ENCODE measurements at regions not wholly inside any gene's neighbourhood (a gene's known extent, or its start where the extent isn't known, plus 50 kb on each side); places are given as distances from the start of the nearest gene placed in this dataset.

DNA sequence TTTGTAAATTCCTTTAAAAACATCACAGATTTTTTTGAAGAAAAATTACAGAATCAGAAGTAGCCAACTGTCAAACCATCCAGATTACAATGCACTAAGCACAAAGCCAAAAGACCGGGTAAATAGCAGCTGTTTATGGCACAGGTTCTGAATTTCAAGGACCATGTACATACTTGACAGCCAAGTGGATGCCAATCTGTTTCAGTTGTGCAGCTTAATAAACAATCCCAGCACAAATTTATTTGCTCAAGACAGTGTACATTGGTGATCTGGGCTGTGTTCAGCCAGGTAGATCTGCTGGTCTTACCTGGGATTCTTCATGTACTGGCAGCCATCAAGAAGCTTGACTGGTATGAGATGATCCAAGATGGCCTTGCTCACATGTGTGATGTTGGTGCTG is 229.8 kb upstream of the FLRT2 start:
- Histone ChIP-seq H3K27ac (no peak overlapping the region), H3K4me3 (no peak overlapping the region), H3K27me3 (no peaks in the 10 kb centered on the region), H3K9me3 (no peaks in the 10 kb centered on the region), H3K36me3 (no peaks in the 10 kb centered on the region), H3K4me1 (no peaks in the 10 kb centered on the region)
- no peak for TF ChIP-seq POLR2A (IDR thresholded peaks at IDR 0.05)
- DNase-seq (ENCODE audit: extremely low spot score in 2 of 2): no peak
- intact Hi-C loops (cut with DNase I): no loop called here

DNA sequence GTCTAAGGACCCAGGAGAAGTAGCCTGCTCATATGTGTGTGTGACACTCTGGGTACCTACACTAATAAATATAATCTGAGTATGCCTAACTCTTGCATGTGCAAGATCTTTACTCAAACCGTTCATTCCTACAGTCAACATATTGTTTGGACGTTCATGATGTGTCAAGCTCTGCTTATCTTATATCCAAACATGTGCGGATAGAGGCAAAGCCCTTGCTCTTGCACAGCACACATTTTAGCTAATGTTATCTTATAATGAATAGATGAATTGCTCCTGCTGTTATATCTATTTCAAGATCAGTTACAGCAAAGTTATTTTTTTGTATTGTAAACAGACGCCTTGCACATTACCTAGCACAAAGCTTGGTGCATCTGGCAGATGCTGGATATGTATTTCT is 228.4 kb upstream of the FLRT2 start:
- DNase-seq (ENCODE audit: extremely low spot score in 2 of 2): no peak
- no peak for TF ChIP-seq POLR2AphosphoS5 (IDR thresholded peaks at IDR 0.05; ENCODE audit: insufficient read depth in 1 of 2, low read depth in 1 of 2)
- TF ChIP-seq POLR2A (IDR thresholded peaks at IDR 0.05): no peak
- TF ChIP-seq, protein P1, sequence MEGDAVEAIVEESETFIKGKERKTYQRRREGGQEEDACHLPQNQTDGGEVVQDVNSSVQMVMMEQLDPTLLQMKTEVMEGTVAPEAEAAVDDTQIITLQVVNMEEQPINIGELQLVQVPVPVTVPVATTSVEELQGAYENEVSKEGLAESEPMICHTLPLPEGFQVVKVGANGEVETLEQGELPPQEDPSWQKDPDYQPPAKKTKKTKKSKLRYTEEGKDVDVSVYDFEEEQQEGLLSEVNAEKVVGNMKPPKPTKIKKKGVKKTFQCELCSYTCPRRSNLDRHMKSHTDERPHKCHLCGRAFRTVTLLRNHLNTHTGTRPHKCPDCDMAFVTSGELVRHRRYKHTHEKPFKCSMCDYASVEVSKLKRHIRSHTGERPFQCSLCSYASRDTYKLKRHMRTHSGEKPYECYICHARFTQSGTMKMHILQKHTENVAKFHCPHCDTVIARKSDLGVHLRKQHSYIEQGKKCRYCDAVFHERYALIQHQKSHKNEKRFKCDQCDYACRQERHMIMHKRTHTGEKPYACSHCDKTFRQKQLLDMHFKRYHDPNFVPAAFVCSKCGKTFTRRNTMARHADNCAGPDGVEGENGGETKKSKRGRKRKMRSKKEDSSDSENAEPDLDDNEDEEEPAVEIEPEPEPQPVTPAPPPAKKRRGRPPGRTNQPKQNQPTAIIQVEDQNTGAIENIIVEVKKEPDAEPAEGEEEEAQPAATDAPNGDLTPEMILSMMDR (IDR thresholded peaks at IDR 0.05): no peak
- no peaks in the 10 kb centered on the region for H3K27me3 ChIP-seq
- H3K27ac ChIP-seq: no peak overlapping the region
- no peaks in the 10 kb centered on the region for H3K4me1 ChIP-seq
- H3K9me3 ChIP-seq: no peaks in the 10 kb centered on the region
- no peaks in the 10 kb centered on the region for H3K36me3 ChIP-seq
- H3K4me3 ChIP-seq: no peak overlapping the region
- intact Hi-C loops (cut with DNase I): no loop called here

DNA sequence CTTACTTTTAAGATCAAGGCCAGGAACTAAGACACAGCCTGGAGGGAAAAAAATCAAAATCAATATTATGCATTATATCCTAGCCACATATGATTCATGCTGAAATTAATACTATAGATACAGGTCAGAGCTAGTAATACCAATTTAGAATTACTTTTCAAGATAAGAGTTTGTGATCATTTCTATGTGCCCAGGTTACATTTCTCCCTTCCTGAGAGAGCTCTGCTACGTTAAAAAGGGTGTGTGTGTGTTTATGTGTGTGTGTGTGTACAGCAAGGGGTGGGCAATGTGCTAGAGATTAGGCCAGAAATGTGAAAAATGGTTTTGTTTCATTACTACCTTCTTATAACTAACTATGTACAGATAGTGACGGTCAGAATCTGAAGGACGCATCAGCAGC is 223.9 kb upstream of the FLRT2 start:
- H3K9me3 ChIP-seq: no peaks in the 10 kb centered on the region
- no peak overlapping the region for H3K27ac ChIP-seq
- H3K27me3 ChIP-seq: no peaks in the 10 kb centered on the region
- no peak overlapping the region for H3K4me3 ChIP-seq
- H3K36me3 ChIP-seq: no peaks in the 10 kb centered on the region
- intact Hi-C loops (cut with DNase I): no loop called here
- DNase-seq (ENCODE audit: extremely low spot score in 2 of 2): no peak
- TF ChIP-seq POLR2A (IDR thresholded peaks at IDR 0.05): no peak
- TF ChIP-seq, protein P1 (IDR thresholded peaks at IDR 0.05): no peak
- no peaks in the 10 kb centered on the region for H3K4me1 ChIP-seq

DNA sequence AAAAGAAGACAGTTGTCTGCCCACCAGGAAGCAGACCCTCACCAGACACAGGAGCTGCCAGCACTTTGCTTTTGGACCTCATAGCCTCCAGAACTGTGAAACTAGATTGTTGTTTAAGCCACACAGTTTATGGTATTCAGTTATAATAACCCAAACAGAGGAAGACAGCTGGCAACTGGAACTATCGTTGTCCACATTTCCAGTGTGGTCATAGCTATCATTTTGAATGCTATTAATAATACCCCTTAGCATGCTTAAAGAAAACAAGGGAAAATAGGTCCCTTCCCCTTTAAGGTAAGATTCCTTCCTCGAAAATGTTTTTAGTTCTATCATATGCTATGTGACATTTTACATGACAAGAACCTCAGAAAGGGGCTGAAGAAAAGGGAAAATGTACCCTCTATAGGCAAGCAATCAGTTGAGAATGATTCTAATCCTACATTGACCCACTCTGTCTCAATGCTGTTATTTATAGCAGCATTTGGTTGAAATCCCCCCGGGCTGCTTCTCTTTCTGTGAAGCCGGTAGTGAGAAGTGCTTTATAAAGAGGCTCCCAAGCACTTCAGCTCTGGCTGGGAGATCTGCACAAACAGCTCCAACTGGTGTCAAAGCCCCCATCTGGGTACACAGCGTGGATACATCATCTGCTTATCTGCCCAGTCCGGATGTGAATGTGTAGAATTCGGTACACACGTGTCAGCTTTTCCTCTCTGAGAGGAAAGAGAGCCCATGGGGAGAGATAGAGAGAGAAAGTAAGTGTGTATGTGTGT is 221.2 kb upstream of the FLRT2 start:
- Histone ChIP-seq H3K9me3 (no peaks in the 10 kb centered on the region), H3K4me1 (no peaks in the 10 kb centered on the region), H3K4me3 (no peak overlapping the region), H3K36me3 (no peaks in the 10 kb centered on the region), H3K27ac (no peak overlapping the region), H3K27me3 (no peaks in the 10 kb centered on the region)
- intact Hi-C loops (cut with DNase I): no loop called here
- TF ChIP-seq POLR2AphosphoS5 (IDR thresholded peaks at IDR 0.05; ENCODE audit: insufficient read depth in 1 of 2, low read depth in 1 of 2): no peak
- TF ChIP-seq, protein P1 (IDR thresholded peaks at IDR 0.05): no peak
- TF ChIP-seq POLR2A (IDR thresholded peaks at IDR 0.05): no peak
- DNase-seq (ENCODE audit: extremely low spot score in 2 of 2): no peak

DNA sequence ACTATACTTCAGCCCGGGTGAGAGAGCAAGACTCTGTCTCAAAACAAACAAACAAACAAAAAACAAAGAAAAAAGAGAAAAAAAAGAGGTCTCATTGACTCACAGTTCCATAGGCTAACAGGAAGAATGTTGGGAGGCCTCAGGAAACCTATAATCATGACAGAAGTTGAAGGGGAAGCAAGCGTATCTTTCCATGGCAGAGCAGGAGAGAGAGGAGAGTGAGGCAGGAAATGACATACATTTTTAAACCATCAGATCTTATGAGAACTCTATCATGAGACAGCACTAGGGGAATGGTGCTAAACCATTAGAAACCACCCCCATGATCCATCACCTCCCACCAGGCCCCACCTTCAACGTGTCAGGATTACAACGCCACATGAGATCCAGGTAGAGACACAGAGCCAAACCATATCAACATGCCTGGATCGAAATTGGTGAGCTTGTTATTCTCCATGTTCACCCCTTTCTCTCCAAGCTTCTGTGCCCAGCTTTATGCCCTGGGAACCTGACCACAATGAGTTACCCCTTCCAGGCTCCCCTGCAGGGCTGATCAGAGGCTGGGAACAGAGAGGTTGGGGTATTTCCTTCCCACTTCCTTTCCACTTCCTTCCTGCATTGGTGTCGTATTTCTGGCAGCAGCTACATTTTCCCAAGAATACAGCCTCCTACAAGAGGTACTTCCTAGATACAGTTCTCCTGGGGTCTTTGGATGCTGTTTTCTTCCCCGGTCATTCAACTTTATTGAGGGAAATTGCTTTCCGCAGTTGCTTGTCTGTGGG is 219.3 kb upstream of the FLRT2 start:
- no peaks in the 10 kb centered on the region for H3K36me3 ChIP-seq
- no peak overlapping the region for H3K27ac ChIP-seq
- DNase-seq (ENCODE audit: extremely low spot score in 2 of 2): no peak

More for the DNA sequence above, 219.3 kb upstream of the FLRT2 start:
- Histone ChIP-seq H3K4me1 (no peaks in the 10 kb centered on the region), H3K27me3 (no peaks in the 10 kb centered on the region), H3K9me3 (no peaks in the 10 kb centered on the region), H3K4me3 (no peak overlapping the region)
- TF ChIP-seq, protein P1 (IDR thresholded peaks at IDR 0.05): no peak
- TF ChIP-seq POLR2A (IDR thresholded peaks at IDR 0.05): no peak
- intact Hi-C loops (cut with DNase I): no loop called here

All from vagina (tissue), 2 donors.